Gastrocnemius medialis (tissue), 4 donors: ENCODE measurements at regions not wholly inside any gene's neighbourhood (a gene's known extent, or its start where the extent isn't known, plus 50 kb on each side); places are given as distances from the start of the nearest gene placed in this dataset.

ENCODE experiments used
- ATAC-seq, 2 donors: fragments of 150-250 bp; one replicate each; pipeline ENCODE4 v1.9.1; 2016
- DNase-seq, 2 donors: peaks; one replicate each; pipeline ENCODE4 v3.0.0-alpha.2; 2019
- H3K27ac ChIP-seq, 4 donors: fragments of 200-600 bp; sonication (generic); 1 replicate in 1 of 4; 2 replicates in 3 of 4; pipeline ENCODE4 v1.5.1; 2016 to 2018; ENCODE audit warnings: mild to moderate bottlenecking in 2 of 4, moderate library complexity in 1 of 4
- H3K27me3 ChIP-seq, 3 donors: fragments of 200-600 bp; sonication (generic) in 2 of 3; 1 replicate in 1 of 3; 2 replicates in 2 of 3; pipeline versions ENCODE4 v1.5.1 to v1.6.0; 2016 to 2019; ENCODE audit warnings: mild to moderate bottlenecking in 1 of 3, moderate library complexity in 1 of 3
- H3K36me3 ChIP-seq, 2 donors: fragments of 200-600 bp; sonication (generic) in 1 of 2; one replicate each; pipeline ENCODE4 v1.5.1; 2017 to 2018
- H3K4me1 ChIP-seq, 2 donors: fragments of 200-600 bp; sonication (generic) in 1 of 2; one replicate each; pipeline ENCODE4 v1.5.1; 2016 to 2017; ENCODE audit warnings: mild to moderate bottlenecking in 2 of 2
- H3K4me3 ChIP-seq, 4 donors: fragments of 200-600 bp; sonication (generic) in 3 of 4; 1 replicate in 1 of 4; 2 replicates in 3 of 4; pipeline ENCODE4 v1.5.1; 2016 to 2019; ENCODE audit warnings: mild to moderate bottlenecking in 2 of 4
- H3K9me3 ChIP-seq, 3 donors: fragments of 200-600 bp; sonication (generic) in 2 of 3; 1 replicate in 1 of 3; 2 replicates in 2 of 3; pipeline ENCODE4 v1.5.1; 2016 to 2019
- POLR2A ChIP-seq, 2 donors: fragments of 450-650 bp; IDR thresholded peaks; one replicate each; pipeline ENCODE4 v1.6.1; 2017; ENCODE audit warnings: antibody characterized with exemption in 2 of 2, mild to moderate bottlenecking in 2 of 2, moderate library complexity in 2 of 2
- in situ Hi-C, 4 donors: fragments of 200-750 bp; cut with MboI; loops; one replicate each; pipeline versions ENCODE4 v1.15.0 to v1.8.0; 2017; ENCODE audit warnings: low sequenced_read_pairs in 4 of 4
- intact Hi-C: fragments of 100-400 bp; cut with DNase I; formaldehyde crosslinking; loops from one replicate; pipeline ENCODE4 v1.15.1; 2023; ENCODE audit warnings: low total_unique reads
- TF ChIP-seq, protein P1 (sequence below), 5 experiments: fragments of 450-650 bp in 3 of 5; fragments of 200-600 bp in 2 of 5; sonication (generic) in 2 of 5; IDR thresholded peaks in 4 of 5; conservative IDR thresholded peaks in 1 of 5; 1 replicate in 4 of 5; 2 replicates in 1 of 5; pipeline ENCODE4 v1.5.1; 2016 to 2019; ENCODE audit warnings: antibody characterized with exemption in 5 of 5, mild to moderate bottlenecking in 3 of 5, moderate library complexity in 3 of 5

- H3K27ac ChIP-seq = no peak overlapping the region
- in situ Hi-C loops = no loop called here
- no peak overlapping the region for H3K4me3 ChIP-seq
- H3K36me3 ChIP-seq = no peaks in the 10 kb centered on the region
- H3K9me3 ChIP-seq = no peaks in the 10 kb centered on the region
- DNase-seq (no peak), ATAC-seq (no peak)
- TF ChIP-seq, protein P1, sequence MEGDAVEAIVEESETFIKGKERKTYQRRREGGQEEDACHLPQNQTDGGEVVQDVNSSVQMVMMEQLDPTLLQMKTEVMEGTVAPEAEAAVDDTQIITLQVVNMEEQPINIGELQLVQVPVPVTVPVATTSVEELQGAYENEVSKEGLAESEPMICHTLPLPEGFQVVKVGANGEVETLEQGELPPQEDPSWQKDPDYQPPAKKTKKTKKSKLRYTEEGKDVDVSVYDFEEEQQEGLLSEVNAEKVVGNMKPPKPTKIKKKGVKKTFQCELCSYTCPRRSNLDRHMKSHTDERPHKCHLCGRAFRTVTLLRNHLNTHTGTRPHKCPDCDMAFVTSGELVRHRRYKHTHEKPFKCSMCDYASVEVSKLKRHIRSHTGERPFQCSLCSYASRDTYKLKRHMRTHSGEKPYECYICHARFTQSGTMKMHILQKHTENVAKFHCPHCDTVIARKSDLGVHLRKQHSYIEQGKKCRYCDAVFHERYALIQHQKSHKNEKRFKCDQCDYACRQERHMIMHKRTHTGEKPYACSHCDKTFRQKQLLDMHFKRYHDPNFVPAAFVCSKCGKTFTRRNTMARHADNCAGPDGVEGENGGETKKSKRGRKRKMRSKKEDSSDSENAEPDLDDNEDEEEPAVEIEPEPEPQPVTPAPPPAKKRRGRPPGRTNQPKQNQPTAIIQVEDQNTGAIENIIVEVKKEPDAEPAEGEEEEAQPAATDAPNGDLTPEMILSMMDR (IDR thresholded peaks at IDR 0.05 in 4 of 5, conservative IDR thresholded peaks at IDR 0.05 in 1 of 5) = no peak
- no peak for TF ChIP-seq POLR2A (IDR thresholded peaks at IDR 0.05)
- intact Hi-C loops = no loop called here
- peaks cover 0 to 4% of the 10 kb centered on the region in 2 donors for H3K4me1 ChIP-seq
- H3K27me3 ChIP-seq = no peaks in the 10 kb centered on the region
Observed at GRCh38 chr13:76164290-76164689, 528.2 kb downstream of the LMO7 start.

- no peak for ATAC-seq
- H3K27ac ChIP-seq = no peak overlapping the region
- no peak overlapping the region for H3K4me3 ChIP-seq
- peaks cover 0 to 4% of the 10 kb centered on the region in 2 donors for H3K4me1 ChIP-seq
- in situ Hi-C loops = no loop called here
- TF ChIP-seq, protein P1 (IDR thresholded peaks at IDR 0.05 in 4 of 5, conservative IDR thresholded peaks at IDR 0.05 in 1 of 5) = no peak
- no peak for TF ChIP-seq POLR2A (IDR thresholded peaks at IDR 0.05)
- intact Hi-C loops = no loop called here
- no peak for DNase-seq
- no peaks in the 10 kb centered on the region for H3K27me3 ChIP-seq
- H3K36me3 ChIP-seq = no peaks in the 10 kb centered on the region
- H3K9me3 ChIP-seq = no peaks in the 10 kb centered on the region
Observed at GRCh38 chr13:76163761-76164160, 527.6 kb downstream of the LMO7 start.

DNA sequence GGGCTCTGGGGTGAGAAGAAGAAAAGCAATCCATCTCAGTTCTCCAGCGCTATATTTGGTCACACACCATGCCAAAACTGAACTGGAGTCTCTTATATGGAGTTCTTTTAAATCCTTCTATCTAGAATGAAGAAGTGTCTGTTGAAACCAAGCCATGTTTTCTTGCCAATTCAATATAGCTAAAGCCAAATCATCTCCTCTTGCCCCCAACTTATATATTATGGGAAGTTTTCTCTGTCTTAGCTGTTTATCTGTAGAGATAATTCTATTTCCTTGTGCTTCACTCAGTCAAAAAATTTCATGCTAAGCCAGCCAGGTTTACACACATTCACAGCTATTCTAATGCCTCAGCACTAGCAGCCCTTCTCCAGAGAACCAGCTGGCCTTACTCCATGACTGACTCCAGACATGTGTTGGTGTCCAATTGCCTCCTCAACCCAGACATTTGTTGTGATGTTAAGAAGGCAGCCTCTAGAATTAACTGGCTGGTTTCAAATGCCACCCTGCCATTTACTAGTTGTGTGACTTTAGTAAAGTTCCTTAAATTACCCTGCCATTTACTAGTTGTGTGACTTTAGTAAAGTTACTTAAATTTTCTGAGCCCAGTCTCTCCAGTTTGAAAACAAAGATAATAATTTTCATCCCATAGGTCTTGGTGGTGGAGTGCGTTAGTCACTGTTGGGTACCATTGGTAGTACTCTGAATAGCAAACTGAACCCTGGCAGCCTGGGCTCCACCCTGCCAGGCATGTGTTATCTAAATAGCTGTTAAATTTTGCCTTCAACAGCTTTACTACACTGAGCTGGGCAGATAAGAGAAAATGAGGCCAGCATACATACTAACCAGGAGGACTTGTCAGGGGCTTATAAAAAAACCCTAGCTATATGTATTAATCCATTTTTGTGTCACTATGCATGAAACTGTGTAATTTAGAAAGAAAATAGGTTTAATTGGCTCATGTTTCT is 525.1 kb downstream of the LMO7 start:
- Histone ChIP-seq H3K36me3 (no peaks in the 10 kb centered on the region), H3K4me3 (no peak overlapping the region), H3K27ac (no peak overlapping the region), H3K9me3 (no peaks in the 10 kb centered on the region), H3K27me3 (no peaks in the 10 kb centered on the region), H3K4me1 (peaks cover 0 to 4% of the 10 kb centered on the region in 2 donors)
- TF ChIP-seq, protein P1 (IDR thresholded peaks at IDR 0.05 in 4 of 5, conservative IDR thresholded peaks at IDR 0.05 in 1 of 5) = no peak
- no peak for TF ChIP-seq POLR2A (IDR thresholded peaks at IDR 0.05)
- intact Hi-C loops = no loop called here
- in situ Hi-C loops = no loop called here
- ATAC-seq (peak in 1 of 2 donors; percentile 55), DNase-seq (peak in 1 of 2 donors; percentile 18)

GRCh38 chr13:76160506-76160905 is 524.4 kb downstream of the LMO7 start:
- ATAC-seq (no peak), DNase-seq (no peak)
- Histone ChIP-seq H3K9me3 (no peaks in the 10 kb centered on the region), H3K36me3 (no peaks in the 10 kb centered on the region), H3K27me3 (no peaks in the 10 kb centered on the region), H3K4me3 (no peak overlapping the region), H3K4me1 (peaks cover 0 to 4% of the 10 kb centered on the region in 2 donors), H3K27ac (no peak overlapping the region)
- intact Hi-C loops (no loop called here), in situ Hi-C loops (no loop called here)
- TF ChIP-seq, protein P1 (IDR thresholded peaks at IDR 0.05 in 4 of 5, conservative IDR thresholded peaks at IDR 0.05 in 1 of 5) = no peak
- no peak for TF ChIP-seq POLR2A (IDR thresholded peaks at IDR 0.05)
